GM18870 (cell line): ENCODE measurements at regions not wholly inside any gene's neighbourhood (a gene's known extent, or its start where the extent isn't known, plus 50 kb on each side); places are given as distances from the start of the nearest gene placed in this dataset.
"Not testable (repeated sequence)": the region's sequence is repeated elsewhere in the genome, so short reads cannot be mapped to it uniquely, and the experiment has no call there.

Experiments used
- ATAC-seq: cut with Tn5 transposase; IDR thresholded peaks from one replicate; pipeline ENCODE4 v1.9.1; 2021; ENCODE audit warnings: moderate library complexity; ENCODE audit not compliant: unreplicated experiment

- ATAC-seq: not testable (repeated sequence)
Observed at GRCh38 chr14:87734577-87735360, 258.2 kb downstream of the GALC start.

- ATAC-seq: not testable (repeated sequence)
Observed at GRCh38 chr14:87733115-87733514, 259.9 kb downstream of the GALC start.

- no peak for ATAC-seq
Observed at GRCh38 chr14:87732562-87732961, 260.4 kb downstream of the GALC start.

- no peak for ATAC-seq
Observed at GRCh38 chr14:87725318-87725717, 267.7 kb downstream of the GALC start.

- ATAC-seq: no peak
Observed at GRCh38 chr14:87712396-87713090, 280.4 kb downstream of the GALC start.

- no peak for ATAC-seq
Observed at GRCh38 chr14:87705439-87705896, 287.5 kb downstream of the GALC start.

GRCh38 chr14:87698481-87698880 is 294.5 kb downstream of the GALC start:
- no peak for ATAC-seq

GRCh38 chr14:87696485-87696884 is 296.5 kb downstream of the GALC start:
- ATAC-seq: no peak

GRCh38 chr14:87691042-87691881 is 301.7 kb downstream of the GALC start:
- no peak for ATAC-seq

GRCh38 chr14:87690076-87690613 is 302.8 kb downstream of the GALC start:
- no peak for ATAC-seq

GRCh38 chr14:87688524-87688923 is 304.5 kb downstream of the GALC start:
- ATAC-seq: no peak

- no peak for ATAC-seq
Observed at GRCh38 chr14:87687420-87687819, 305.6 kb downstream of the GALC start.

GRCh38 chr14:87686746-87687145 is 306.2 kb downstream of the GALC start:
- no peak for ATAC-seq

GRCh38 chr14:87679866-87680265 is 313.1 kb downstream of the GALC start:
- no peak for ATAC-seq

GRCh38 chr14:87678624-87679023 is 314.4 kb downstream of the GALC start:
- ATAC-seq: no peak

GRCh38 chr14:87676814-87677437 is 316.1 kb downstream of the GALC start:
- ATAC-seq: no peak

- ATAC-seq: no peak
Observed at GRCh38 chr14:87667659-87668058, 325.3 kb downstream of the GALC start.

GRCh38 chr14:87656315-87656714 is 336.7 kb downstream of the GALC start:
- no peak for ATAC-seq

GRCh38 chr14:87652278-87652677 is 340.7 kb downstream of the GALC start:
- ATAC-seq: no peak

- no peak for ATAC-seq
Observed at GRCh38 chr14:87644689-87645088, 348.3 kb downstream of the GALC start.

- ATAC-seq: no peak
Observed at GRCh38 chr14:87643005-87643404, 350.0 kb downstream of the GALC start.
